Spleen (tissue), 11 donors: ENCODE measurements at regions not wholly inside any gene's neighbourhood (a gene's known extent, or its start where the extent isn't known, plus 50 kb on each side); places are given as distances from the start of the nearest gene placed in this dataset.

ENCODE experiments used
- DNase-seq: peaks from one replicate; pipeline ENCODE4 v3.0.0-alpha.2; 2020
- H3K27ac ChIP-seq, 8 donors: fragments of 200-600 bp; sonication (generic) in 7 of 8; 1 replicate in 4 of 8; 2 replicates in 4 of 8; pipeline versions ENCODE4 v1.5.0 to v1.8.0; 2016 to 2021; ENCODE audit warnings: inconsistent platforms in 4 of 8, mild to moderate bottlenecking in 4 of 8, moderate library complexity in 1 of 8
- H3K27me3 ChIP-seq, 7 donors: fragments of 200-600 bp; sonication (generic) in 6 of 7; replicated peaks in 1 of 7; 1 replicate in 4 of 7; 2 replicates in 3 of 7; pipeline versions ENCODE4 v1.5.0 to v1.8.0; 2016 to 2021; ENCODE audit warnings: inconsistent platforms in 3 of 7, mild to moderate bottlenecking in 1 of 7
- H3K36me3 ChIP-seq, 6 donors: fragments of 200-600 bp; sonication (generic) in 5 of 6; 1 replicate in 4 of 6; 2 replicates in 2 of 6; pipeline versions ENCODE4 v1.5.0 to v1.8.0; 2016 to 2021; ENCODE audit warnings: inconsistent platforms in 2 of 6
- H3K4me1 ChIP-seq, 6 donors: fragments of 200-600 bp; sonication (generic) in 5 of 6; 1 replicate in 3 of 6; 2 replicates in 3 of 6; pipeline versions ENCODE4 v1.5.0 to v1.8.0; 2016 to 2021; ENCODE audit warnings: inconsistent platforms in 3 of 6
- H3K4me3 ChIP-seq, 8 donors: fragments of 200-600 bp; sonication (generic) in 7 of 8; 1 replicate in 4 of 8; 2 replicates in 4 of 8; pipeline versions ENCODE4 v1.5.0 to v1.8.0; 2016 to 2021; ENCODE audit warnings: inconsistent platforms in 4 of 8, mild to moderate bottlenecking in 4 of 8, moderate library complexity in 2 of 8
- H3K9me3 ChIP-seq, 8 donors: fragments of 200-600 bp; sonication (generic) in 7 of 8; 1 replicate in 4 of 8; 2 replicates in 4 of 8; pipeline versions ENCODE4 v1.5.0 to v1.8.0; 2016 to 2021; ENCODE audit warnings: inconsistent platforms in 4 of 8
- CTCF ChIP-seq, 11 experiments: fragments of 200-600 bp in 7 of 11; fragments of 450-650 bp in 4 of 11; sonication (generic) in 4 of 11; IDR thresholded peaks in 8 of 11; conservative IDR thresholded peaks in 3 of 11; 1 replicate in 7 of 11; 2 replicates in 4 of 11; pipeline versions ENCODE4 v1.4.0 to v1.8.0; 2016 to 2021; ENCODE audit warnings: antibody characterized with exemption in 11 of 11, inconsistent platforms in 4 of 11, mild to moderate bottlenecking in 1 of 11
- POLR2A ChIP-seq, 3 donors: fragments of 450-650 bp; IDR thresholded peaks; one replicate each; pipeline ENCODE4 v1.5.1; 2017; ENCODE audit warnings: antibody characterized with exemption in 3 of 3, mild to moderate bottlenecking in 1 of 3
- POLR2AphosphoS5 ChIP-seq, 3 donors: sonication (generic); formaldehyde crosslinking; IDR thresholded peaks; one replicate each; pipeline ENCODE4 v1.5.1; 2017; ENCODE audit warnings: antibody characterized with exemption in 3 of 3
- WGBS, 5 donors: extraction: QIAGEN DNeasy Blood & Tissue Kit in 3 of 5; methylation state at CpG; one replicate each; pipeline versions ENCODE4 v1.1.5 to v1.1.7; 2013 to 2018; 5-methylcytosine and 5-hydroxymethylcytosine counted together
- intact Hi-C: fragments of 100-400 bp; cut with DNase I; formaldehyde crosslinking; loops from one replicate; pipeline ENCODE4 v1.15.0; 2023; ENCODE audit warnings: low total_unique reads
- donor health status: healthy with polysubstance abuse.
- donor health status: DM: no; HTN: no; CAD: no; lungs with moderate emphysema.
- donor health status: DM: no; HTN: no; CAD: no.
- donor health status: Bipolar disorder and iron deficiency.
- donor health status: healthy.
- donor health status: DM: no; HTN: no; CAD: no.
- donor health status: DM: yes; HTN: yes; CAD: no.

- TF ChIP-seq CTCF (IDR thresholded peaks at IDR 0.05 in 8 of 11, conservative IDR thresholded peaks at IDR 0.05 in 3 of 11), result no peak
- no peak overlapping the region for H3K4me3 ChIP-seq
- intact Hi-C loops, result no loop called here
- no peak for DNase-seq
- H3K9me3 ChIP-seq, result no peaks in the 10 kb centered on the region
- H3K27ac ChIP-seq, result no peak overlapping the region
- peaks cover 0 to 3% (median 0%) of the 10 kb centered on the region in 6 donors for H3K4me1 ChIP-seq
- WGBS, 5 donors, result 82 to 95% (median 87%) methylated on average over 2 of the region's 2 CpGs
- no peaks in the 10 kb centered on the region for H3K27me3 ChIP-seq
- no peaks in the 10 kb centered on the region for H3K36me3 ChIP-seq
These were observed 226.8 kb downstream of the MC4R start for GRCh38 chr18:60145776-60146175.

GRCh38 chr18:60134806-60135205 is 235.0 kb downstream of the PMAIP1 start:
- H3K27me3 ChIP-seq, result no peaks in the 10 kb centered on the region
- peaks cover 0 to 7% (median 0%) of the 10 kb centered on the region in 8 donors for H3K9me3 ChIP-seq
- no peak overlapping the region for H3K4me3 ChIP-seq
- intact Hi-C loops, result no loop called here
- 63 to 89% (median 79%) methylated on average over 1 of the region's 1 CpG for WGBS, 5 donors
- no peaks in the 10 kb centered on the region for H3K36me3 ChIP-seq
- TF ChIP-seq POLR2AphosphoS5 (IDR thresholded peaks at IDR 0.05) (no peak), CTCF (IDR thresholded peaks at IDR 0.05 in 8 of 11, conservative IDR thresholded peaks at IDR 0.05 in 3 of 11) (no peak), POLR2A (IDR thresholded peaks at IDR 0.05) (no peak)
- DNase-seq, result no peak
- H3K4me1 ChIP-seq, result no peaks in the 10 kb centered on the region
- no peak overlapping the region for H3K27ac ChIP-seq

GRCh38 chr18:60130284-60130683 is 230.5 kb downstream of the PMAIP1 start:
- no peaks in the 10 kb centered on the region for H3K27me3 ChIP-seq

GRCh38 chr18:60123031-60123430 is 223.2 kb downstream of the PMAIP1 start:
- Histone ChIP-seq H3K9me3 (peaks cover 0 to 5% (median 0%) of the 10 kb centered on the region in 8 donors), H3K27ac (no peak overlapping the region), H3K4me3 (no peak overlapping the region), H3K27me3 (no peaks in the 10 kb centered on the region), H3K4me1 (no peaks in the 10 kb centered on the region), H3K36me3 (no peaks in the 10 kb centered on the region)
- no peak for DNase-seq
- 81 to 100% (median 85%) methylated on average over 1 of the region's 1 CpG for WGBS, 5 donors
- intact Hi-C loops, result no loop called here
- TF ChIP-seq POLR2AphosphoS5 (IDR thresholded peaks at IDR 0.05) (no peak), POLR2A (IDR thresholded peaks at IDR 0.05) (no peak), CTCF (IDR thresholded peaks at IDR 0.05 in 8 of 11, conservative IDR thresholded peaks at IDR 0.05 in 3 of 11) (no peak)

More at GRCh38 chr18:60130284-60130683, 230.5 kb downstream of the PMAIP1 start:
- Histone ChIP-seq H3K27ac (no peak overlapping the region), H3K4me1 (no peaks in the 10 kb centered on the region), H3K9me3 (peaks cover 0 to 3% (median 0%) of the 10 kb centered on the region in 8 donors), H3K4me3 (no peak overlapping the region), H3K36me3 (no peaks in the 10 kb centered on the region)
- TF ChIP-seq POLR2AphosphoS5 (IDR thresholded peaks at IDR 0.05) (no peak), POLR2A (IDR thresholded peaks at IDR 0.05) (no peak), CTCF (IDR thresholded peaks at IDR 0.05 in 8 of 11, conservative IDR thresholded peaks at IDR 0.05 in 3 of 11) (no peak)
- DNase-seq, result no peak
- intact Hi-C loops, result no loop called here
